IMR-90 (cell line): ENCODE measurements at regions not wholly inside any gene's neighbourhood (a gene's known extent, or its start where the extent isn't known, plus 50 kb on each side); places are given as distances from the start of the nearest gene placed in this dataset.

Source experiments
- ATAC-seq: fragments of 200-7000 bp; cut with Tn5 transposase; 2 replicates; pipeline ENCODE4 v1.9.1; 2020; ENCODE audit warnings: low read depth, mild to moderate bottlenecking, moderate library complexity
- BruUV-seq: library from RNA; stranded (reverse); fragments of 400-500 nt; replicated peaks from 2 replicates; lab custom pipeline; 2021; lab: Mats Ljungman, UMichigan
- CTCF ChIA-PET: fragments of 300-600 bp; formaldehyde crosslinking; extraction: SDS; loops from one replicate; lab custom pipeline; 2021; ENCODE audit warnings: antibody characterized with exemption; lab: Yijun Ruan, JAX
- POLR2A ChIA-PET: fragments of 300-600 bp; sonication (Branson Sonifier 250); formaldehyde crosslinking; loops from one replicate; lab custom pipeline; 2022; ENCODE audit warnings: antibody characterized with exemption; ENCODE audit not compliant: unreplicated experiment; lab: Charles Lee
- DNase-seq: peaks from one replicate; pipeline ENCODE4 v3.0.0; 2013
- H2AFZ ChIP-seq: replicated peaks from 2 replicates; pipeline ENCODE3; 2013; ENCODE audit warnings: low read length, mild to moderate bottlenecking; ENCODE audit not compliant: poor library complexity
- H2AK5ac ChIP-seq: 2 replicates; pipeline ENCODE4 v1.6.1; 2013; ENCODE audit warnings: low read depth, low read length, inconsistent platforms
- H2AK9ac ChIP-seq: replicated peaks from 2 replicates; pipeline ENCODE3; 2013; ENCODE audit warnings: mild to moderate bottlenecking, low read depth, low read length, moderate library complexity; ENCODE audit not compliant: poor library complexity
- H2BK120ac ChIP-seq: 2 replicates; pipeline ENCODE4 v1.6.1; 2013; ENCODE audit warnings: low read depth, low read length, inconsistent platforms
- H2BK15ac ChIP-seq: 3 replicates; pipeline ENCODE4 v1.6.1; 2013; ENCODE audit warnings: low read depth, low read length, inconsistent platforms
- H2BK20ac ChIP-seq: 2 replicates; pipeline ENCODE4 v1.6.1; 2013; ENCODE audit warnings: low read depth, mild to moderate bottlenecking, inconsistent platforms, low read length, moderate library complexity
- H2BK5ac ChIP-seq: 2 replicates; pipeline ENCODE4 v1.6.1; 2013; ENCODE audit warnings: mild to moderate bottlenecking, low read depth, low read length, inconsistent platforms; ENCODE audit not compliant: poor library complexity, severe bottlenecking
- H3K14ac ChIP-seq: replicated peaks from 2 replicates; pipeline ENCODE4 v1.6.1; 2013; ENCODE audit warnings: low read depth, low read length, inconsistent platforms
- H3K18ac ChIP-seq: 2 replicates; pipeline ENCODE4 v1.6.1; 2013; ENCODE audit warnings: low read depth, low read length, control low read depth
- H3K23ac ChIP-seq: 2 replicates; pipeline ENCODE4 v1.6.1; 2013; ENCODE audit warnings: low read depth, low read length, inconsistent platforms
- H3K27ac ChIP-seq: 2 replicates; pipeline ENCODE4 v1.5.1; 2013; ENCODE audit warnings: mild to moderate bottlenecking, control low read depth, low read length; ENCODE audit not compliant: insufficient read depth
- H3K27me3 ChIP-seq: 2 replicates; pipeline ENCODE4 v1.6.1; 2013; ENCODE audit warnings: low read length; ENCODE audit not compliant: control insufficient read depth, insufficient read depth
- H3K36me3 ChIP-seq: 2 replicates; pipeline ENCODE4 v1.6.1; 2013; ENCODE audit warnings: low read length, mixed read lengths; ENCODE audit not compliant: control insufficient read depth, insufficient read depth
- H3K4ac ChIP-seq: 2 replicates; pipeline ENCODE4 v1.6.1; 2013; ENCODE audit warnings: low read depth, low read length, inconsistent platforms
- H3K4me1 ChIP-seq: 2 replicates; pipeline ENCODE4 v1.6.1; 2013; ENCODE audit warnings: low read length, mixed read lengths; ENCODE audit not compliant: control insufficient read depth, insufficient read depth
- H3K4me2 ChIP-seq: 2 replicates; pipeline ENCODE4 v1.6.1; 2013; ENCODE audit warnings: low read depth, mild to moderate bottlenecking, control low read depth, low read length, moderate library complexity
- H3K4me3 ChIP-seq: 2 replicates; pipeline ENCODE4 v1.5.1; 2013; ENCODE audit warnings: low read depth, mild to moderate bottlenecking, control low read depth, low read length, moderate library complexity; ENCODE audit not compliant: insufficient read depth
- H3K56ac ChIP-seq: 2 replicates; pipeline ENCODE4 v1.6.1; 2013; ENCODE audit warnings: low read length, inconsistent platforms; ENCODE audit not compliant: insufficient read depth; ENCODE audit errors: extremely low read depth
- H3K79me1 ChIP-seq, 2 experiments: 2 replicates each; pipeline ENCODE4 v1.6.1; 2013; ENCODE audit warnings: low read length in 2 of 2, inconsistent platforms in 1 of 2, low read depth in 1 of 2
- H3K9ac ChIP-seq: 2 replicates; pipeline ENCODE4 v1.6.1; 2013; ENCODE audit warnings: low read depth, low read length, control low read depth
- H3K9me1 ChIP-seq: 2 replicates; pipeline ENCODE4 v1.6.1; 2013; ENCODE audit warnings: low read length, inconsistent platforms; ENCODE audit not compliant: insufficient read depth
- H3K9me3 ChIP-seq: 2 replicates; pipeline ENCODE4 v1.6.1; 2013; ENCODE audit warnings: low read length; ENCODE audit not compliant: control insufficient read depth, insufficient read depth
- H4K20me1 ChIP-seq: 2 replicates; pipeline ENCODE4 v1.6.1; 2013; ENCODE audit warnings: low read length, inconsistent platforms; ENCODE audit not compliant: insufficient read depth
- H4K5ac ChIP-seq: 2 replicates; pipeline ENCODE4 v1.6.1; 2013; ENCODE audit warnings: mild to moderate bottlenecking, low read depth, low read length, control low read depth
- H4K8ac ChIP-seq, 2 experiments: 2 replicates each; pipeline ENCODE4 v1.6.1; 2013; ENCODE audit warnings: low read depth in 2 of 2, low read length in 2 of 2, control low read depth in 1 of 2, inconsistent platforms in 1 of 2
- H4K91ac ChIP-seq: 2 replicates; pipeline ENCODE4 v1.6.1; 2013; ENCODE audit warnings: low read depth, low read length, inconsistent platforms; ENCODE audit not compliant: insufficient read depth
- BHLHE40 ChIP-seq: fragments of 150-350 bp; IDR thresholded peaks from 2 replicates; pipeline ENCODE4 v1.6.1; 2016; ENCODE audit warnings: mild to moderate bottlenecking, low read depth, low read length
- CEBPB ChIP-seq: IDR thresholded peaks from 2 replicates; pipeline ENCODE4 v1.6.1; 2012; ENCODE audit warnings: low read depth, low read length, improper control_type of control experiment
- CHD1 ChIP-seq: IDR thresholded peaks from 2 replicates; pipeline ENCODE4 v1.6.1; 2012; ENCODE audit warnings: low read depth, low read length, improper control_type of control experiment
- MAFK ChIP-seq: IDR thresholded peaks from 2 replicates; pipeline ENCODE4 v1.6.1; 2012; ENCODE audit warnings: low read depth, low read length, improper control_type of control experiment
- MAZ ChIP-seq: IDR thresholded peaks from 2 replicates; pipeline ENCODE4 v1.6.1; 2012; ENCODE audit warnings: low read depth, mild to moderate bottlenecking, low read length, improper control_type of control experiment, moderate library complexity, borderline replicate concordance
- NFE2L2 ChIP-seq: fragments of 150-350 bp; IDR thresholded peaks from 2 replicates; pipeline ENCODE4 v1.6.1; 2016; ENCODE audit warnings: low read depth, mild to moderate bottlenecking, low read length
- RCOR1 ChIP-seq: IDR thresholded peaks from 2 replicates; pipeline ENCODE4 v1.6.1; 2012; ENCODE audit warnings: mild to moderate bottlenecking, low read length, improper control_type of control experiment; ENCODE audit not compliant: insufficient replicate concordance
- RFX5 ChIP-seq: IDR thresholded peaks from 2 replicates; pipeline ENCODE4 v1.8.0; 2012; ENCODE audit warnings: low read depth, mild to moderate bottlenecking, low read length, moderate library complexity
- WGBS, 2 experiments: methylation state at CpG; one replicate each; pipeline versions ENCODE4 v1.1.5 to v1.1.7; 2013; ENCODE audit warnings: missing lambda C conversion rate in 2 of 2; ENCODE audit not compliant: insufficient read length in 1 of 2; ENCODE audit errors: extremely low coverage in 2 of 2; 5-methylcytosine and 5-hydroxymethylcytosine counted together
- dilution Hi-C: fragments of 300-500 bp; cut with HindIII; formaldehyde crosslinking; loops from one replicate; pipeline ENCODE4 v1.14.3; 2018; ENCODE audit warnings: low sequenced_read_pairs; ENCODE audit not compliant: unreplicated experiment
- in situ Hi-C: fragments of 300-500 bp; cut with MboI; formaldehyde crosslinking; loops from 3 replicates; pipeline ENCODE4 v1.14.3; 2019; ENCODE audit warnings: low sequenced_read_pairs, inconsistent platforms, mixed read lengths
- intact Hi-C: fragments of 100-400 bp; cut with micrococcal nuclease; formaldehyde crosslinking; loops from 2 replicates; pipeline ENCODE4 v1.10.0; 2022
- TF ChIP-seq, protein P1 (sequence below): fragments of 150-350 bp; IDR thresholded peaks from 2 replicates; pipeline ENCODE4 v1.6.1; 2016; ENCODE audit warnings: low read depth, mild to moderate bottlenecking, low read length, moderate library complexity, borderline replicate concordance
- TF ChIP-seq, protein P2 (sequence below): fragments of 150-350 bp; IDR thresholded peaks from 2 replicates; pipeline ENCODE4 v1.6.1; 2017; ENCODE audit warnings: mild to moderate bottlenecking, antibody characterized with exemption, low read length, low read depth

DNA sequence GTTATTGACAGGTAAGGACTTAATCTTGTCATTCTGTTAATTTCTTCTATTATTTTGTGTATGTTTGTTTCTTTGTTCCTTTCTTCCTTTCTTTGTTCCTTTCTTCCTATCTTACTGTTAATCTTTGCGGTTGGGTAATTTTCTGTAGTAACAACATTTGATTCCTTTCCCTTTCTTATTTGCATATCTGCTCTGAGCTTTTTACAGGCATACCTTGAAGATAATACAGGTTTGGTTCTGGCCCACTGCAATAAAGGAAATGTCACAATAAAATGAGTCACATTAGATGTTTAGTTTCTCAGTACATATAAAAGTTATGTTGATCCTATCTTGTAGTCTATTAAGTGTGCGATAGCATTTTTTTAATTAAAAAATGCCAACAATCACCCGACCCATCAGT is 440.7 kb downstream of the NFIB start:
- H3K4me2 ChIP-seq: no peak overlapping the region

More for the DNA sequence above, 440.7 kb downstream of the NFIB start:
- Histone ChIP-seq H2AK9ac (no peak overlapping the region), H3K4ac (no peak overlapping the region), H2BK5ac (no peak overlapping the region), H3K18ac (no peak overlapping the region), H4K8ac (no peak overlapping the region), H3K9me3 (no peaks in the 10 kb centered on the region; the same call in 1 of the 2 replicates), H2BK15ac (no peak overlapping the region), H2BK20ac (no peak overlapping the region), H4K20me1 (no peaks in the 10 kb centered on the region), H4K5ac (no peak overlapping the region), H3K4me3 (no peak overlapping the region), H3K23ac (no peak overlapping the region), H3K27me3 (no peaks in the 10 kb centered on the region), H2AK5ac (no peak overlapping the region), H2AFZ (no peak overlapping the region), H3K27ac (no peak overlapping the region), H3K79me1 (no peaks in the 10 kb centered on the region), H3K4me1 (no peaks in the 10 kb centered on the region), H3K56ac (no peak overlapping the region), H3K14ac (no peak overlapping the region), H2BK120ac (no peak overlapping the region), H4K91ac (no peak overlapping the region), H3K9ac (no peak overlapping the region), H3K9me1 (no peaks in the 10 kb centered on the region), H3K36me3 (no peaks in the 10 kb centered on the region)
- ChIA-PET CTCF (interaction anchor here (0.7 kb wide), 1 partner anchor 11 kb away, joined by 3 read pairs; no protein-coding TSS in a partner anchor), POLR2A (no interaction called here)
- no peak for DNase-seq
- dilution Hi-C loops (no loop called here), in situ Hi-C loops (no loop called here), intact Hi-C loops (no loop called here)
- no TSS peak for BruUV-seq
- no peak for ATAC-seq
- TF ChIP-seq BHLHE40: no peak
- TF ChIP-seq CEBPB: no peak
- no peak for TF ChIP-seq MAZ
- TF ChIP-seq, protein P1, sequence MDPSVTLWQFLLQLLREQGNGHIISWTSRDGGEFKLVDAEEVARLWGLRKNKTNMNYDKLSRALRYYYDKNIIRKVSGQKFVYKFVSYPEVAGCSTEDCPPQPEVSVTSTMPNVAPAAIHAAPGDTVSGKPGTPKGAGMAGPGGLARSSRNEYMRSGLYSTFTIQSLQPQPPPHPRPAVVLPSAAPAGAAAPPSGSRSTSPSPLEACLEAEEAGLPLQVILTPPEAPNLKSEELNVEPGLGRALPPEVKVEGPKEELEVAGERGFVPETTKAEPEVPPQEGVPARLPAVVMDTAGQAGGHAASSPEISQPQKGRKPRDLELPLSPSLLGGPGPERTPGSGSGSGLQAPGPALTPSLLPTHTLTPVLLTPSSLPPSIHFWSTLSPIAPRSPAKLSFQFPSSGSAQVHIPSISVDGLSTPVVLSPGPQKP: no peak
- no peak for TF ChIP-seq CHD1
- TF ChIP-seq MAFK: no peak
- TF ChIP-seq RCOR1: no peak
- no peak for TF ChIP-seq RFX5
- TF ChIP-seq, protein P2, sequence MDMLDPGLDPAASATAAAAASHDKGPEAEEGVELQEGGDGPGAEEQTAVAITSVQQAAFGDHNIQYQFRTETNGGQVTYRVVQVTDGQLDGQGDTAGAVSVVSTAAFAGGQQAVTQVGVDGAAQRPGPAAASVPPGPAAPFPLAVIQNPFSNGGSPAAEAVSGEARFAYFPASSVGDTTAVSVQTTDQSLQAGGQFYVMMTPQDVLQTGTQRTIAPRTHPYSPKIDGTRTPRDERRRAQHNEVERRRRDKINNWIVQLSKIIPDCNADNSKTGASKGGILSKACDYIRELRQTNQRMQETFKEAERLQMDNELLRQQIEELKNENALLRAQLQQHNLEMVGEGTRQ: no peak
- TF ChIP-seq NFE2L2: no peak
- no CpG with 5 or more reads among the region's 3 CpGs for WGBS, 2 experiments
